SU-DHL-6 (cell line): ENCODE measurements at regions not wholly inside any gene's neighbourhood (a gene's known extent, or its start where the extent isn't known, plus 50 kb on each side); places are given as distances from the start of the nearest gene placed in this dataset.

ENCODE experiments used
- H2AFZ ChIP-seq: fragments of 200-600 bp; sonication (generic); 2 replicates; pipeline ENCODE4 v1.6.1; 2014; ENCODE audit warnings: low read depth, mild to moderate bottlenecking, moderate library complexity, mixed read lengths, antibody characterized with exemption, low read length; ENCODE audit not compliant: severe bottlenecking
- H3F3A ChIP-seq: fragments of 200-600 bp; shearing (Covaris generic); 2 replicates; pipeline ENCODE4 v1.6.0; 2016; ENCODE audit warnings: antibody characterized with exemption, mild to moderate bottlenecking; ENCODE audit not compliant: insufficient read depth
- H3K27ac ChIP-seq: fragments of 200-600 bp; sonication (generic); 2 replicates; pipeline ENCODE4 v1.5.1; 2016; ENCODE audit warnings: low read depth, mild to moderate bottlenecking, low read length, moderate library complexity, mixed read lengths
- H3K27me3 ChIP-seq: fragments of 200-600 bp; sonication (generic), shearing (Covaris generic); 2 replicates; pipeline ENCODE4 v1.6.0; 2014; ENCODE audit warnings: mild to moderate bottlenecking, low read length
- H3K36me3 ChIP-seq: fragments of 200-600 bp; sonication (generic); 2 replicates; pipeline ENCODE4 v1.6.1; 2014; ENCODE audit warnings: mild to moderate bottlenecking, low read length, mixed read lengths
- H3K4me2 ChIP-seq: fragments of 300-600, 200-600 bp; shearing (Covaris generic), sonication (generic); 2 replicates; pipeline ENCODE4 v1.6.0; 2014; ENCODE audit warnings: low read length, low read depth, mild to moderate bottlenecking; ENCODE audit not compliant: poor library complexity, severe bottlenecking
- H3K4me3 ChIP-seq: fragments of 200-600 bp; sonication (generic); 2 replicates; pipeline ENCODE4 v1.5.1; 2014; ENCODE audit warnings: antibody characterized with exemption, low read length, mild to moderate bottlenecking, mixed read lengths; ENCODE audit not compliant: insufficient read depth, poor library complexity, severe bottlenecking
- H3K79me2 ChIP-seq: fragments of 200-600 bp; sonication (generic); 2 replicates; pipeline ENCODE4 v1.6.1; 2014; ENCODE audit warnings: mild to moderate bottlenecking, low read length, moderate library complexity; ENCODE audit not compliant: insufficient read depth
- H3K9ac ChIP-seq: fragments of 200-600 bp; sonication (generic); 2 replicates; pipeline ENCODE4 v1.7.0; 2014; ENCODE audit warnings: mild to moderate bottlenecking, low read length
- H3K9me2 ChIP-seq: fragments of 200-600 bp; sonication (generic); replicated peaks from 2 replicates; pipeline ENCODE4 v1.6.1; 2014; ENCODE audit warnings: low read length; ENCODE audit not compliant: insufficient read depth
- H3K9me3 ChIP-seq: fragments of 200-600 bp; sonication (generic); 2 replicates; pipeline ENCODE4 v1.6.1; 2014; ENCODE audit warnings: low read length, mixed read lengths; ENCODE audit not compliant: insufficient read depth
- H4K20me1 ChIP-seq: fragments of 200-600 bp; sonication (generic); 2 replicates; pipeline ENCODE4 v1.6.1; 2014; ENCODE audit warnings: low read depth, mild to moderate bottlenecking, antibody characterized with exemption, low read length, moderate library complexity, mixed read lengths
- EZH2phosphoT487 ChIP-seq: fragments of 200-600 bp; sonication (generic), shearing (Covaris generic); conservative IDR thresholded peaks from 2 replicates; pipeline ENCODE4 v1.6.1; 2018; ENCODE audit warnings: mild to moderate bottlenecking, antibody characterized with exemption, low read length, moderate library complexity, mixed read lengths
- TF ChIP-seq, protein P1 (sequence below): fragments of 200-600 bp; sonication (generic); IDR thresholded peaks from one replicate; pipeline ENCODE4 v1.5.1; 2017; ENCODE audit warnings: antibody characterized with exemption, mild to moderate bottlenecking, low read length, moderate library complexity; ENCODE audit not compliant: insufficient read depth, poor library complexity, severe bottlenecking

DNA sequence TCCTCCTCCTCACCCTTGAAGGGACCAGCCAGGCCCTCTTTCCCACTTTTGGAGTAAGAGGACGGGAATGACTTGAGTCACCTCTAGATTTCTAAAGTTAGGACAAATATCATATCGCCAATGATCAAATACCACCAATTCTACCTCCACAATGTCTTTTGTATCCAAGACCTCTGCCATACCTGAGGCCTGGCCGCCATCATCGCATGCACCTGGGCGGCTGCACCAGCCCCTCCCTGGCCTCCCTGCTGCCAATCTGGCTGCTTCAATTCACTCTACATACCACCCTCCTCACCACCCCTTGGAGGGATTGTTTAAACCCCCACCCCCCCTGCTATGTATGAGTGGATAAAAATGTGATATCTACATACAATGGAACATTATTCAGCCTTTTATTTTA lies 75.0 kb upstream of the RALY start:
- no peaks in the 10 kb centered on the region for H3K9me3 ChIP-seq
- H2AFZ ChIP-seq = no peak overlapping the region

DNA sequence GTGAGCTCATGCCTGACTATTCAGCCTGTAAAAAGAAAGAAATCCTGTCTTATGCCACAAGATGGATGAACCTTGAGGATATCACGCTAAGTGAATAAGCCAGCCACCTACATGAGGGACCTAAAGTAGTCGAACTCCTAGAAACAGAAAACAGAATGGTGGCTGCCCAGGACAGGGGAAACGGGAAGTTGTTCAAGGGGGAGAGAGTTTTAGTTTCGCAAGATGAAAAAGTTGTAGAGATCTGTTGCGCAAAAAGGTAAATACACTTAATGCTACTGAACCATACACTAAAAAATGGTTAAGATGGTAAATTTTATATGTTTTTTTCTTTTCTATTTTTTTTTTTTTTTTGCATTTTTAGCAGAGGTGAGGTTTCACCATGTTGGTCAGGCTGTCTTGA lies 74.1 kb upstream of the RALY start:
- no peaks in the 10 kb centered on the region for H3K79me2 ChIP-seq

More for the DNA sequence above, 75.0 kb upstream of the RALY start:
- no peaks in the 10 kb centered on the region for H3K36me3 ChIP-seq
- H3K4me2 ChIP-seq = no peak overlapping the region
- H3K9ac ChIP-seq = no peak overlapping the region
- no peaks in the 10 kb centered on the region for H3K27me3 ChIP-seq
- TF ChIP-seq, protein P1, sequence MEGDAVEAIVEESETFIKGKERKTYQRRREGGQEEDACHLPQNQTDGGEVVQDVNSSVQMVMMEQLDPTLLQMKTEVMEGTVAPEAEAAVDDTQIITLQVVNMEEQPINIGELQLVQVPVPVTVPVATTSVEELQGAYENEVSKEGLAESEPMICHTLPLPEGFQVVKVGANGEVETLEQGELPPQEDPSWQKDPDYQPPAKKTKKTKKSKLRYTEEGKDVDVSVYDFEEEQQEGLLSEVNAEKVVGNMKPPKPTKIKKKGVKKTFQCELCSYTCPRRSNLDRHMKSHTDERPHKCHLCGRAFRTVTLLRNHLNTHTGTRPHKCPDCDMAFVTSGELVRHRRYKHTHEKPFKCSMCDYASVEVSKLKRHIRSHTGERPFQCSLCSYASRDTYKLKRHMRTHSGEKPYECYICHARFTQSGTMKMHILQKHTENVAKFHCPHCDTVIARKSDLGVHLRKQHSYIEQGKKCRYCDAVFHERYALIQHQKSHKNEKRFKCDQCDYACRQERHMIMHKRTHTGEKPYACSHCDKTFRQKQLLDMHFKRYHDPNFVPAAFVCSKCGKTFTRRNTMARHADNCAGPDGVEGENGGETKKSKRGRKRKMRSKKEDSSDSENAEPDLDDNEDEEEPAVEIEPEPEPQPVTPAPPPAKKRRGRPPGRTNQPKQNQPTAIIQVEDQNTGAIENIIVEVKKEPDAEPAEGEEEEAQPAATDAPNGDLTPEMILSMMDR = no peak
- no peak for TF ChIP-seq EZH2phosphoT487
- H3K79me2 ChIP-seq = no peaks in the 10 kb centered on the region
- no peak overlapping the region for H3K27ac ChIP-seq
- no peaks in the 10 kb centered on the region for H4K20me1 ChIP-seq
- H3K9me2 ChIP-seq = no peaks in the 10 kb centered on the region
- 0 out of 2 replicates have a peak, but pooled peaks cover 9% of the 10 kb centered on the region for H3F3A ChIP-seq
- no peak overlapping the region for H3K4me3 ChIP-seq

DNA sequence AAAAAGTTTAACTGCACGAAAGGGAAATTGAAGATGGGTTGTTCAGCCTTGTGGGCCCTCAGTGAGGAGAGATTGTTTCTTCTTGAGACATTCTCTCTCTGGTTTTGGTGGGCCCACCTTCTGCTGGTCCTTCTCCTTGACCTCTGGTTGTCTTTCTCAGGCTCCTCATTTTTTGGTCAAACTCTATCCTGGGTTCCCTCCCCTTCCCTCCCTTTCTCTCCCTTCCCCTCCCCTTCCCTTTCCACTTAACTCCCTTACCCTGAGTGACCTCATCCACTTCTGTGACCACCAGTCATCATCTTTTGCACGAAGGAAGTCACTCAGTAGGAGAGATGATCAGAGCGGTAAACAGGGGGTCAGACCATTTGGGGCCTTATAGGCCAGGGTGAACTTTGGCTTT lies 71.5 kb upstream of the RALY start:
- Histone ChIP-seq H3K4me3 (no peak overlapping the region), H3K4me2 (no peak overlapping the region), H3K27ac (no peak overlapping the region), H3K36me3 (no peaks in the 10 kb centered on the region), H3F3A (no peaks in the 10 kb centered on the region), H3K9me3 (no peaks in the 10 kb centered on the region), H3K9ac (no peak overlapping the region), H3K27me3 (no peaks in the 10 kb centered on the region), H3K79me2 (no peaks in the 10 kb centered on the region), H3K9me2 (no peaks in the 10 kb centered on the region), H2AFZ (no peak overlapping the region), H4K20me1 (no peaks in the 10 kb centered on the region)
- TF ChIP-seq, protein P1 = no peak
- TF ChIP-seq EZH2phosphoT487 = no peak

More for the DNA sequence above, 74.1 kb upstream of the RALY start:
- H2AFZ ChIP-seq = no peak overlapping the region
- H3K9me2 ChIP-seq = no peaks in the 10 kb centered on the region
- no peaks in the 10 kb centered on the region for H4K20me1 ChIP-seq
- no peaks in the 10 kb centered on the region for H3K36me3 ChIP-seq
- no peak overlapping the region for H3K4me3 ChIP-seq
- no peak overlapping the region for H3K27ac ChIP-seq
- H3K27me3 ChIP-seq = no peaks in the 10 kb centered on the region
- H3K4me2 ChIP-seq = no peak overlapping the region
- H3K9me3 ChIP-seq = no peaks in the 10 kb centered on the region
- H3K9ac ChIP-seq = no peak overlapping the region
- H3F3A ChIP-seq = 0 out of 2 replicates have a peak, but pooled peaks cover 9% of the 10 kb centered on the region
- TF ChIP-seq, protein P1 = no peak
- TF ChIP-seq EZH2phosphoT487 = no peak

DNA sequence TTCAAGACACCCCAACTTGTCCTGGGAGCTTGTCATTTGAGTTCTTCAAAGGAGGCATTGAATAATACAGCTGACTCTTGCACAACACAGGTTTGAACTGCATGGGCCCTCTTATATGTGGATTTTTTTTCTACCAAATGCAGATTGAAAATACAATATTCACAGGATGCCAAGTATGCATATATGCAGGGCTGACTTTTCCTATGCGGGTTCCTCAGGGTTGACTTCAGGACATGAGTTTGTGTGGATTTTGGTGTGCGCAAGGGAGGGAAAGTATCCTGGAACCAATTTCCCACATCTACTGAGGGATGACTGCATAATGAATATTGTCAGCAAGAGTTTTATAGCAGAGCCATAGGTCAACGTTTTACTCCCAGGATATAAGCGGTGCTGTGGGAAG lies 70.0 kb upstream of the RALY start:
- no peaks in the 10 kb centered on the region for H4K20me1 ChIP-seq
- H3K36me3 ChIP-seq = no peaks in the 10 kb centered on the region
- H3K9me3 ChIP-seq = no peaks in the 10 kb centered on the region
- H3K4me3 ChIP-seq = no peak overlapping the region
- H3K27ac ChIP-seq = no peak overlapping the region
- H3K9ac ChIP-seq = no peak overlapping the region
- no peaks in the 10 kb centered on the region for H3K9me2 ChIP-seq
- H3K27me3 ChIP-seq = no peaks in the 10 kb centered on the region
- TF ChIP-seq, protein P1 = no peak
- no peak for TF ChIP-seq EZH2phosphoT487
- no peaks in the 10 kb centered on the region for H3F3A ChIP-seq
- no peak overlapping the region for H3K4me2 ChIP-seq
- no peak overlapping the region for H2AFZ ChIP-seq
- no peaks in the 10 kb centered on the region for H3K79me2 ChIP-seq
